HCT116 (cell line): ENCODE measurements at regions not wholly inside any gene's neighbourhood (a gene's known extent, or its start where the extent isn't known, plus 50 kb on each side); places are given as distances from the start of the nearest gene placed in this dataset.

Experiments used
- ATAC-seq: fragments of 200-7000 bp; cut with Tn5 transposase; 2 replicates; pipeline ENCODE4 v1.9.1; 2020; ENCODE audit warnings: mild to moderate bottlenecking, moderate library complexity
- BruUV-seq: library from RNA; stranded (reverse); fragments of 400-500 nt; replicated peaks from 2 replicates; lab custom pipeline; 2021; lab: Mats Ljungman, UMichigan
- CTCF ChIA-PET: fragments of 300-600 bp; sonication (Branson Sonifier 250); formaldehyde crosslinking; loops from one replicate; lab custom pipeline; 2021; ENCODE audit warnings: antibody characterized with exemption; lab: Charles Lee
- POLR2A ChIA-PET: fragments of 300-600, 350-600 bp; sonication (Branson Sonifier 250); formaldehyde crosslinking; loops from one replicate; lab custom pipeline; 2021; ENCODE audit warnings: antibody characterized with exemption; lab: Charles Lee
- RAD21 ChIA-PET, 2 experiments: fragments of 300-600 bp; sonication (Branson Sonifier 250); formaldehyde crosslinking; loops; one replicate each; lab custom pipeline; 2023; ENCODE audit warnings: low total read pairs in 2 of 2; ENCODE audit not compliant: uncharacterized antibody in 2 of 2, unreplicated experiment in 2 of 2, low non-redundant PET in 1 of 2; lab: Charles Lee
- DNase-seq: peaks from one replicate; pipeline ENCODE4 v3.0.0-alpha.2; 2010; ENCODE audit warnings: low read depth, low spot score
- H2AFZ ChIP-seq: fragments of 200-600 bp; shearing (Covaris generic), sonication (generic); 2 replicates; pipeline ENCODE4 v1.6.1; 2017; ENCODE audit warnings: low read depth, mixed run types, mixed read lengths, antibody characterized with exemption, low read length; ENCODE audit not compliant: poor library complexity, severe bottlenecking
- H3K27ac ChIP-seq: 2 replicates; pipeline ENCODE4 v1.5.1; 2012; ENCODE audit warnings: low read depth, low read length
- H3K27me3 ChIP-seq: fragments of 200-600 bp; sonication (generic); 2 replicates; pipeline ENCODE4 v1.6.1; 2016; ENCODE audit warnings: mixed run types, low read length, mixed read lengths; ENCODE audit not compliant: insufficient read depth
- H3K36me3 ChIP-seq, 2 experiments: fragments of 200-500 bp in 1 of 2; fragments of 200-600 bp in 1 of 2; sonication (Bioruptor generic) in 1 of 2; sonication (generic) in 1 of 2; 2 replicates each; pipeline versions ENCODE4 v1.5.1 to v1.6.1; 2014 to 2016; ENCODE audit warnings: low read length in 2 of 2, inconsistent platforms in 1 of 2, mixed read lengths in 1 of 2, mixed run types in 1 of 2; ENCODE audit not compliant: insufficient read depth in 2 of 2, control insufficient read depth in 1 of 2
- H3K4me1 ChIP-seq, 2 experiments: fragments of 200-600 bp in 1 of 2; sonication (generic) in 1 of 2; 2 replicates each; pipeline versions ENCODE4 v1.5.1 to v1.6.1; 2012 to 2017; ENCODE audit warnings: low read length in 2 of 2, inconsistent platforms in 1 of 2, mild to moderate bottlenecking in 1 of 2, mixed read lengths in 1 of 2, mixed run types in 1 of 2, moderate library complexity in 1 of 2; ENCODE audit not compliant: insufficient read depth in 2 of 2, control insufficient read depth in 1 of 2
- H3K4me2 ChIP-seq: fragments of 200-600 bp; sonication (generic); 2 replicates; pipeline ENCODE4 v1.6.1; 2017; ENCODE audit warnings: mixed run types, low read length, mixed read lengths
- H3K4me3 ChIP-seq, 2 experiments: fragments of 200-600 bp in 1 of 2; sonication (generic) in 1 of 2; replicated peaks in 1 of 2; 2 replicates each; pipeline ENCODE4 v1.5.1; 2011 to 2016; ENCODE audit warnings: low read length in 2 of 2, control low read depth in 1 of 2, low read depth in 1 of 2, mild to moderate bottlenecking in 1 of 2, mixed read lengths in 1 of 2, mixed run types in 1 of 2
- H3K79me2 ChIP-seq: fragments of 200-600 bp; sonication (generic); 2 replicates; pipeline ENCODE4 v1.6.1; 2017; ENCODE audit warnings: mild to moderate bottlenecking, mixed run types, low read length, moderate library complexity, mixed read lengths; ENCODE audit not compliant: insufficient read depth
- H3K9ac ChIP-seq: fragments of 200-600 bp; sonication (generic); 2 replicates; pipeline ENCODE4 v1.6.1; 2016; ENCODE audit warnings: low read length, mixed read lengths
- H3K9me2 ChIP-seq: fragments of 200-600 bp; sonication (generic), shearing (Covaris generic); 2 replicates; pipeline ENCODE4 v1.6.1; 2017; ENCODE audit warnings: mixed run types, mild to moderate bottlenecking, moderate library complexity; ENCODE audit not compliant: insufficient read depth
- H3K9me3 ChIP-seq, 2 experiments: fragments of 200-500 bp in 1 of 2; fragments of 200-600 bp in 1 of 2; sonication (Bioruptor generic) in 1 of 2; sonication (generic) in 1 of 2; 2 replicates each; pipeline ENCODE4 v1.6.1; 2014 to 2017; ENCODE audit warnings: low read length in 2 of 2, mixed read lengths in 2 of 2, inconsistent platforms in 1 of 2, low read depth in 1 of 2, mild to moderate bottlenecking in 1 of 2, mixed run types in 1 of 2, moderate library complexity in 1 of 2; ENCODE audit not compliant: control insufficient read depth in 1 of 2, insufficient read depth in 1 of 2
- H4K20me1 ChIP-seq: fragments of 200-600 bp; sonication (generic), shearing (Covaris generic); 2 replicates; pipeline ENCODE4 v1.6.1; 2017; ENCODE audit warnings: mixed run types, mild to moderate bottlenecking, moderate library complexity; ENCODE audit not compliant: insufficient read depth
- CBX3 ChIP-seq: IDR thresholded peaks from 2 replicates; pipeline ENCODE4 v1.6.1; 2012; ENCODE audit warnings: low read depth
- ELF1 ChIP-seq: IDR thresholded peaks from 2 replicates; pipeline ENCODE4 v1.6.1; 2012; ENCODE audit warnings: low read depth, borderline replicate concordance
- POLR2A ChIP-seq: IDR thresholded peaks from 2 replicates; pipeline ENCODE4 v1.7.0; 2011; ENCODE audit warnings: borderline replicate concordance; ENCODE audit not compliant: insufficient read depth, insufficient read length; ENCODE audit errors: extremely low read depth
- POLR2AphosphoS5 ChIP-seq: IDR thresholded peaks from 2 replicates; pipeline ENCODE4 v1.6.1; 2011; ENCODE audit warnings: mild to moderate bottlenecking, low read depth, low read length, moderate library complexity
- SIN3A ChIP-seq: IDR thresholded peaks from 2 replicates; pipeline ENCODE4 v1.6.1; 2012; ENCODE audit warnings: low read depth
- SRF ChIP-seq: IDR thresholded peaks from 2 replicates; pipeline ENCODE4 v1.6.1; 2012; ENCODE audit warnings: low read depth
- intact Hi-C: fragments of 100-400 bp; cut with micrococcal nuclease; formaldehyde crosslinking; loops from 2 replicates; pipeline ENCODE4 v1.10.0; 2022
- TF ChIP-seq, protein P1 (sequence below): IDR thresholded peaks from 2 replicates; pipeline ENCODE4 v1.6.1; 2012

DNA sequence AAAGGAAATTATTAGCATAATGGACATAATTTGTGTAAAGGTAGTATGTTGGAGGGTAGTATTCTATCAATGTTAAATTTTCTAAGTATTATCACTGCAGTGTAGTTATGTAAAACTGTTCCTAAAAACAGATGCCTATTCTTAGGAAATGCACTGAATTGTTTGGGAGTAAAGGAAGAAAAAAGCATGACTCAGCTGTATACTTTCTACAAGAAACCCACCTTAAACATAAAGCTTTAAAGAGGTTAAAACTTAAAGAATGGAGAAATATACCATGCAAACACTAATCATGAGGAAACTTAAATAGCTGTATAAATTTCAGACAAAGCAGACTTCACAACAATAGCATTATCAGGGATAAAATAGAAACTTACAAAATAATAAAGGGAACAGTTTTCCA lies 292.9 kb downstream of the ANTXR2 start:
- RAD21 ChIA-PET = no interaction called here
- no peak overlapping the region for H2AFZ ChIP-seq
- CTCF ChIA-PET = interaction anchor here (0.6 kb wide), 1 partner anchor 582 kb away, joined by 3 read pairs; no protein-coding TSS in a partner anchor
- ATAC-seq (no peak), DNase-seq (no peak)
- POLR2A ChIA-PET = no interaction called here
- H3K9ac ChIP-seq = no peak overlapping the region
- no TSS peak for BruUV-seq
- no peaks in the 10 kb centered on the region; the same call in 1 of the 2 replicates for H4K20me1 ChIP-seq
- no peaks in the 10 kb centered on the region for H3K36me3 ChIP-seq
- no peaks in the 10 kb centered on the region for H3K4me1 ChIP-seq
- no peaks in the 10 kb centered on the region for H3K27me3 ChIP-seq
- H3K27ac ChIP-seq = no peak overlapping the region
- intact Hi-C loops = no loop called here
- no peak overlapping the region for H3K4me3 ChIP-seq
- no peaks in the 10 kb centered on the region for H3K9me3 ChIP-seq
- H3K79me2 ChIP-seq = no peaks in the 10 kb centered on the region
- no peak overlapping the region for H3K4me2 ChIP-seq
- no peak for TF ChIP-seq SRF
- TF ChIP-seq, protein P1, sequence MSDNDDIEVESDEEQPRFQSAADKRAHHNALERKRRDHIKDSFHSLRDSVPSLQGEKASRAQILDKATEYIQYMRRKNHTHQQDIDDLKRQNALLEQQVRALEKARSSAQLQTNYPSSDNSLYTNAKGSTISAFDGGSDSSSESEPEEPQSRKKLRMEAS = no peak
- no peak for TF ChIP-seq POLR2AphosphoS5
- no peak for TF ChIP-seq ELF1
- TF ChIP-seq SIN3A = no peak
- H3K9me2 ChIP-seq = no peaks in the 10 kb centered on the region

DNA sequence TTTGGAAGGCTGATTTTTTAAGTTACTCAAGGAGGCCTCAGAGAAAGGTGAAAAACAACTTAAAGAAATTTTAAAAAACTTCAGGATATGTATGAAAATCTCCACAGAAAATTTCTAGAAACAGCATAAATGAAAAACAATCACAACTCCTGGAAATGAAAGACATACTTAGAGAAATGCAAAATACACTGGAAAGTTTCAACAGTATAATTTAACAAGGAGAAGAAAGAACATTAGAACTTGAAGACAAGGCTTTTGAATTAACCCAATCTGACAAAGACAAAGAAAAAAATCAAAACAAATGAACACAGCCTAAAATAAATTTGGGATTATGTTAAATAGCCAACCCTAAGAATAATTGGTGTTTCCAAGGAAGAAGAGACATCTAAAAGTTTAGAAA lies 300.5 kb downstream of the ANTXR2 start:
- CTCF ChIA-PET = no interaction called here
- RAD21 ChIA-PET = no interaction called here
- ATAC-seq = no peak
- H3K9ac ChIP-seq = no peak overlapping the region
- no peak overlapping the region for H3K4me3 ChIP-seq
- no peak overlapping the region for H3K27ac ChIP-seq
- no peaks in the 10 kb centered on the region for H3K79me2 ChIP-seq
- TF ChIP-seq CBX3 (no peak), POLR2A (no peak)
- H3K4me1 ChIP-seq = no peaks in the 10 kb centered on the region
- no peaks in the 10 kb centered on the region for H3K27me3 ChIP-seq
- H2AFZ ChIP-seq = no peak overlapping the region
- H4K20me1 ChIP-seq = no peaks in the 10 kb centered on the region; the same call in 1 of the 2 replicates
- no TSS peak for BruUV-seq
- H3K9me3 ChIP-seq = no peaks in the 10 kb centered on the region
- POLR2A ChIA-PET = no interaction called here
- H3K4me2 ChIP-seq = no peak overlapping the region
- H3K9me2 ChIP-seq = no peaks in the 10 kb centered on the region
- no peak for DNase-seq
- H3K36me3 ChIP-seq = no peaks in the 10 kb centered on the region
- intact Hi-C loops = no loop called here
